GM12801 (cell line): ENCODE measurements at regions not wholly inside any gene's neighbourhood (a gene's known extent, or its start where the extent isn't known, plus 50 kb on each side); places are given as distances from the start of the nearest gene placed in this dataset.

Experiments
- TF ChIP-seq, protein P1 (sequence below): IDR thresholded peaks from one replicate; pipeline ENCODE4 v1.5.1; 2011; ENCODE audit warnings: control low read depth; ENCODE audit not compliant: insufficient read length; ENCODE audit errors: extremely low read depth

- TF ChIP-seq, protein P1, sequence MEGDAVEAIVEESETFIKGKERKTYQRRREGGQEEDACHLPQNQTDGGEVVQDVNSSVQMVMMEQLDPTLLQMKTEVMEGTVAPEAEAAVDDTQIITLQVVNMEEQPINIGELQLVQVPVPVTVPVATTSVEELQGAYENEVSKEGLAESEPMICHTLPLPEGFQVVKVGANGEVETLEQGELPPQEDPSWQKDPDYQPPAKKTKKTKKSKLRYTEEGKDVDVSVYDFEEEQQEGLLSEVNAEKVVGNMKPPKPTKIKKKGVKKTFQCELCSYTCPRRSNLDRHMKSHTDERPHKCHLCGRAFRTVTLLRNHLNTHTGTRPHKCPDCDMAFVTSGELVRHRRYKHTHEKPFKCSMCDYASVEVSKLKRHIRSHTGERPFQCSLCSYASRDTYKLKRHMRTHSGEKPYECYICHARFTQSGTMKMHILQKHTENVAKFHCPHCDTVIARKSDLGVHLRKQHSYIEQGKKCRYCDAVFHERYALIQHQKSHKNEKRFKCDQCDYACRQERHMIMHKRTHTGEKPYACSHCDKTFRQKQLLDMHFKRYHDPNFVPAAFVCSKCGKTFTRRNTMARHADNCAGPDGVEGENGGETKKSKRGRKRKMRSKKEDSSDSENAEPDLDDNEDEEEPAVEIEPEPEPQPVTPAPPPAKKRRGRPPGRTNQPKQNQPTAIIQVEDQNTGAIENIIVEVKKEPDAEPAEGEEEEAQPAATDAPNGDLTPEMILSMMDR: no peak
These were observed 857.4 kb downstream of the MAT2B start for GRCh38 chr5:164362835-164363234.

DNA sequence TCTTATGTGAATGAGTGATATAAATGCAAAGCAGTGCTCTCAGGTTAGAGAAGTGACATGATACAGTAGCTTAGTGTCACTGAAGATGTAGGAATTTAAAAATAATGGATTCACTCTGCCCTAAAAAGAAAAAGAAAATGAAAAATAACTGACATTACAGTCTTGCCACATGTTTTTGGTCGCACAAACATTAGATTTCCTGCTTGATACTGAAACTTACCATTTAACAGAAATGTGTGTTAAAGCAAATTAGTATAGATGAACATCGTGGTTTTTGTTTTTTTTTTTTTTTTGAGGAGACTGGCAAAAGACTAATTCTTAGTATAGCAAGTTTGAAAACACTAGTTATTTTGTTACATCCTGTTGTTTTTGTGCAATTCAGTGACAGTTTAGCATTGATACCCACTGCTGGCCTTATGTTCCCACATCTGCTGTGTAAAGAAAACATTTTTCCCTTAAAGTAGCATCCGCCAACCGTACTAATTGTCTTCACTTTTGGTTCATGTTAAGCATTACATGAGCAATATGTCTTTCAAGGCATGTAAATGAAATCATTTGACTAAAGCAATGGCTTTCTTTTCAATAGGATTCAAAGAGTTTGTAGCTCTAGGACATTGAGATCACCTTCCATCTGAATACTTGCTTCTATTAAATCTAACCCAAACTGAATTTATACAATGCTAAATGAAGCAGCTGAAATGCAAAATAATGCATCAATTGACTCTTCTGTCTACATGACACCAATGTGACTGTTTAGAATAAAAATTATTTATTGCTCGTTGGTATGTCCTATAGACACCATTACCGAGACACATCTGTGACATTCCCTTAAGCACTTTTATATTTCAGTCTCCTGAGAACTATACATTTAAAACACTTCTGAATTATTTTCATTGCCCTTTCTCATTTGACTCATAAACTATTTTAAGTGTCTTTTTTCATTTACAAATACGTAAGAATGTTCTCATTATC is 859.1 kb downstream of the MAT2B start:
- TF ChIP-seq, protein P1: no peak

DNA sequence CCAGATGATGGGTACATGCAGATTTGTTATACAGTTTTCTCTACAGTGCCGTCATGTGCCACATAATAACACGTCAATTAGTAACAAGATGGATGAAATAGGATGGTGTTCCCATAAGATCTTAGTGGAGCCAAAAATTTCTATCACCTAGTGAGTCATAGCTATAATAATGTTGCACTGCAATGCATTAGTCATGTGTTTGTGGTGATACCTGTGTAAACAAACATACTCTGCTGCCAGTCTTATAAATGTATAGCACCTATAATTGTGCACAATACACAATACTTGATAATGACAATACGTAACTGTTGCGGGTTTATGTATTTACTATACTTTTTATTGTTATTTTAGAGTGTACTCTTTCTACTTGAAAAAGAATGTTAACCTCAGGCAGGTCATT is 865.4 kb downstream of the MAT2B start:
- TF ChIP-seq, protein P1: no peak

- TF ChIP-seq, protein P1: no peak
These were observed 867.5 kb downstream of the MAT2B start for GRCh38 chr5:164372892-164373291.

GRCh38 chr5:164373876-164374275 is 868.5 kb downstream of the MAT2B start:
- TF ChIP-seq, protein P1: no peak

- TF ChIP-seq, protein P1: no peak
These were observed 869.6 kb downstream of the MAT2B start for GRCh38 chr5:164375051-164375450.

- TF ChIP-seq, protein P1: no peak
These were observed 871.4 kb downstream of the MAT2B start for GRCh38 chr5:164376843-164377242.
